22Rv1 (cell line): ENCODE measurements at regions not wholly inside any gene's neighbourhood (a gene's known extent, or its start where the extent isn't known, plus 50 kb on each side); places are given as distances from the start of the nearest gene placed in this dataset.
A peak's percentile ranks its signal among the peaks of the same experiment; 100 is the strongest.

Experiments used
- H3K27ac ChIP-seq: fragments of 450-650 bp; 2 replicates; pipeline ENCODE4 v1.5.1; 2017
- ZFX ChIP-seq: fragments of 450-650 bp; IDR thresholded peaks from 2 replicates; pipeline ENCODE4 v1.6.1; 2017; ENCODE audit warnings: antibody characterized with exemption, borderline replicate concordance
- TF ChIP-seq, protein P1 (sequence below): fragments of 450-650 bp; IDR thresholded peaks from 2 replicates; pipeline ENCODE4 v1.5.1; 2017; ENCODE audit warnings: mild to moderate bottlenecking

DNA sequence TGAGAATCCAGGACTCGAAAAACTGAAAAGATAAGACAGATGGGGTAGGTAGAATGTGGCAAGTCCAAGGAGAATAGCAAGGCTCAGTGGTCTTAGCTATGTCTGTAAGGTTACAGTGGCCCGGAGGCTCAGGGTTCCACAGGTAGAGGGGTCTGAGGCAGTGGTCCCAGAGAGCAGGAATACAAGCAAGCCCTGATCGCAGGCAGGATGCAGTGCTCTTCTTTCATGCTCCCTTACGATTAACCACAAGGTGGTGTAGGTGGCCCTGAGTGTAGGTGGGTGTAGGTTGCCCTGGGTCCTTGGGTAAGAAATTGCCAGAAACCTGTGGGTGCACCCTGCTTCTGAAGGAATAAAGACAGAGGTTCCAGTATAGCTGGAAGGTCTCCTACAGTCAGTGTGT lies 99.1 kb upstream of the RAB3GAP2 start:
- no peak for TF ChIP-seq ZFX
- TF ChIP-seq, protein P1, sequence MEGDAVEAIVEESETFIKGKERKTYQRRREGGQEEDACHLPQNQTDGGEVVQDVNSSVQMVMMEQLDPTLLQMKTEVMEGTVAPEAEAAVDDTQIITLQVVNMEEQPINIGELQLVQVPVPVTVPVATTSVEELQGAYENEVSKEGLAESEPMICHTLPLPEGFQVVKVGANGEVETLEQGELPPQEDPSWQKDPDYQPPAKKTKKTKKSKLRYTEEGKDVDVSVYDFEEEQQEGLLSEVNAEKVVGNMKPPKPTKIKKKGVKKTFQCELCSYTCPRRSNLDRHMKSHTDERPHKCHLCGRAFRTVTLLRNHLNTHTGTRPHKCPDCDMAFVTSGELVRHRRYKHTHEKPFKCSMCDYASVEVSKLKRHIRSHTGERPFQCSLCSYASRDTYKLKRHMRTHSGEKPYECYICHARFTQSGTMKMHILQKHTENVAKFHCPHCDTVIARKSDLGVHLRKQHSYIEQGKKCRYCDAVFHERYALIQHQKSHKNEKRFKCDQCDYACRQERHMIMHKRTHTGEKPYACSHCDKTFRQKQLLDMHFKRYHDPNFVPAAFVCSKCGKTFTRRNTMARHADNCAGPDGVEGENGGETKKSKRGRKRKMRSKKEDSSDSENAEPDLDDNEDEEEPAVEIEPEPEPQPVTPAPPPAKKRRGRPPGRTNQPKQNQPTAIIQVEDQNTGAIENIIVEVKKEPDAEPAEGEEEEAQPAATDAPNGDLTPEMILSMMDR = peak; percentile 22; the same call in 1 of the 2 replicates
- H3K27ac ChIP-seq = no peak overlapping the region

DNA sequence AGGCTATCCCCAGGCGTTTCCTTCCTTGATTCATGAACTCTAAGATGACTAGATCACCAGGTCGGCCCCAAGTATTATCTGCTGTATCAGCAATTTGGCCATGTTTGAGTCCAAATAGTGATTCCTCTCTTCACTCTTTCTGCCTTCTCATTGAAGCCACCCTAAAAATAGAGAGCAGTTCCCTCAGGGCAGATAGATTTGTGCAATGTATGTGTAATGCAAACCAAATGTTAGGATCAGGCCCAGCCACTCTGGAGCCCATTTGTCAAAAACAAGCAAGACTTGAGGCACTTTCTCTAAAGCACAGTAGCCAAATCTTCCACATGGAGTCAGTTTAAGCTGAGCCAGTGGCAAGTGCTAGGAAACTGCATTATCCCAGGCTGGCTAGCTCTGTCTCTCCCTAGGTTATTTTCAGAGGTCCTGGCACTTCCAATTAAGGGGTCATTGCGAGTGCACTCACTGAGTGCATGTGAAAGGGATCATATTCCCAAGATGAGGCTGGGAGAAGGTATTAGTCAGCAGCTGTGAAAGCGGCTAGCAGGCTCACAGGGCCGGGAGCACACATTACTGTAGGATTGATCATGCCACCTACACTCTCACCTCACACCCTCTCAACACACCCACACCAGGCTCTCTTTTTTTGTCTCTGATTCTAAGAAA lies 97.9 kb upstream of the RAB3GAP2 start:
- H3K27ac ChIP-seq = no peak overlapping the region
- no peak for TF ChIP-seq ZFX
- TF ChIP-seq, protein P1 = no peak

DNA sequence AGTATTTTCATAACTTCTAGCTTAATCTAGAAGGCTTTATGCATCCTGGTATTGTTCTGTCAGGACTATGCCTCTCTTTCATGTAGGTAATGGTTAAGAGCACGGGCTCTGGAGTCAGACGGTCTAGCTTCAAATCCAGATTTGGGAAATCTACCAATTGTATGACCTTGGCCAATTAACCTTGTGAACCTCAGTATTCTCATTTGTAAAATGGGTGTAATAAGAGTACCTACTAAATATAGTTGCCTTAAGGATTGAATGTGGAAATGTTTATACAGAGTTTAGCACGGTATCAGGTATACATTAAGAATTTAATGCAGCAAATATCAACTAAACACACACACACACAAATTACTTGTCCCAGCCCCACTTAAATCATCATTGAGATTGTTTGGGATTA lies 97.3 kb upstream of the RAB3GAP2 start:
- no peak overlapping the region for H3K27ac ChIP-seq
- TF ChIP-seq ZFX = no peak
- TF ChIP-seq, protein P1 = no peak

DNA sequence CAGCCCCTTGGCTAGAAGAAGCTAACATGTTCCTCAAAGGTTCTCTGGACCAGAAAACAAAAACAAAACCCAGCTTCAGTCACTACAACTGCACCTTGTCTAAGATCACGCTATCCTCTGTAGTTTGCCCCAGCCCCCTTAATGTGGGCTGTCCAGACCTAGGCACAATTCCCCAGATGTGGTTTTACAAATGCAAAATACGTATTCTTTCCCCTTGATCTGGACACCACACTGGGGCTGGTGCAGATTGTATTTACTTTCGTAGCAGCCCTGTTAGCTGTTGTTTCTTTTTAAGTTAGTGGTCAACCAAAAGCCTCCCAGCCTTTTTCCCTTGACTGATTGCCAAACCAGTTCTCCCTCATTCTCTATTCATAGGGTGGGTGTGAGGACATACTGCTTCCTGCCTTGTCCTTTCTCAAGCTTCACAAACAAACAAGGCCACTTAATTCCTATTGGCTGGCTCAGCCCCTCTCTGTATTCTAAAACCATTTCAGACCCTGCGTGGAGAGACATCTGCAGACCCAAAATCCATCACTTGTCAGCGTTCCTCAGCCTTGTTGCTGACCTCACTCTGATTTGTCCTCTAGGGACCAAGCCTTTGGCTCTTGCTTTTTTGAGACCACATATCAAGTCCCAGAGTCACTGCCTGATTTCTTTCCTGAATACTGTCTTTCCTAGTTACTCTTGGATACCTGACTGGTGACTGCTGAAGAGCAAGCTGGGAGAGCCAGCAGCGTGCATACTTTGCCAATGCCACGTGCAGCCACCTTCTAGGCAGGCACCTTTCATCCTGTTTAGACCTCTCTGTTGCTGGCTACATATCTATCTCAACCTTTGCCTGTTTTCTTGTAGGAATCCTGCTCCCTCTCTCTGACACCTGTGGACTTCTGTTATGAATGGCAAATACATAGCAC lies 96.4 kb upstream of the RAB3GAP2 start:
- H3K27ac ChIP-seq = no peak overlapping the region
- TF ChIP-seq, protein P1 = no peak
- no peak for TF ChIP-seq ZFX

DNA sequence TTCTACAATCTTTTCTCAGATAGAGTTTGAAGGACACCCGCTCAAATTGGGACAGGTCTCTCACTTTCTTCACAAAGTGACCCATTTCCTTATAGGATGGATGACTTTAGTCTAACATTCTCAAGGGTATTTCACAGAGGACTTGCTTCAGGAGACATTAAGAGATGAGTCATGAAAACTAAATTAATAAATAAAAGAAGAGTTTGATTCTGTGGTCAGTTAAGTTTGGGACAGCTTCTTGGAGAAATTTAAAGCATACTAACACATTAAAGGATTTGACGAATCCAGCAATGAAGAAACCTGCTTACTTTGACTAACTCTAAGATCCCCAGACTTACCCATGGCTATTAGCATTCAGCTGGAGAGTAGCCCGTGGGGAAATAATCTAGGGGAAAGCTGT lies 95.6 kb upstream of the RAB3GAP2 start:
- TF ChIP-seq, protein P1 = no peak
- TF ChIP-seq ZFX = no peak
- no peak overlapping the region for H3K27ac ChIP-seq

DNA sequence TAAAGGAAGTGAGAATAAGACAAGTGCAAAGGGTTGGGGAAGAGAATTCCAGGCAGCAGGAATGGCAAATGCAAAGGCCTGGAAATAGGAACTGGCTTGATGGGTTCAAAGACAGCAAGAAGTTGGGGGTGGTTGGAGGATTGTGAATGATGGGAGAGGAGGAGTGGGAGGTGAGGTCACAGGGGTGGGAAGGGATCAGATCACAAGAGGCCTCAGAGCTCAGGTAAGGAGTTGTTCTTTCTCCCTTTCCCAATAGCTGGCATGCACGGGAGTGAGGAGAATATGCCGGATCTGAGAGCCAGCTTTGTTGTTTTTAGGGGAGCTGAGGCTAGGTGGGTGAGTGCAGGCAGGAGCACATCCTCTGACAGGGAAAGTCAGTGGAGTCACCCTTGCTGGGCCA lies 94.0 kb upstream of the RAB3GAP2 start:
- no peak overlapping the region for H3K27ac ChIP-seq
- TF ChIP-seq, protein P1 = no peak
- no peak for TF ChIP-seq ZFX
